ENCODE measurements at regions not wholly inside any gene's neighbourhood (a gene's known extent, or its start where the extent isn't known, plus 50 kb on each side); places are given as distances from the start of the nearest gene placed in this dataset.

GRCh38 chr14:43003845-43004244, 1397.2 kb downstream of the LRFN5 start:
- no peak overlapping the region for H3K27ac ChIP-seq
- no peaks in the 10 kb centered on the region for H3K27me3 ChIP-seq
- intact Hi-C loops (cut with DNase I), result no loop called here
- H3K9me3 ChIP-seq, result peaks cover 0 to 72% (median 43%) of the 10 kb centered on the region in 12 donors
- no peak for ATAC-seq
- no peak for DNase-seq
- 79 to 82% (median 82%) methylated on average over 3 of the region's 3 CpGs for WGBS, 4 donors
- TF ChIP-seq, protein P1, sequence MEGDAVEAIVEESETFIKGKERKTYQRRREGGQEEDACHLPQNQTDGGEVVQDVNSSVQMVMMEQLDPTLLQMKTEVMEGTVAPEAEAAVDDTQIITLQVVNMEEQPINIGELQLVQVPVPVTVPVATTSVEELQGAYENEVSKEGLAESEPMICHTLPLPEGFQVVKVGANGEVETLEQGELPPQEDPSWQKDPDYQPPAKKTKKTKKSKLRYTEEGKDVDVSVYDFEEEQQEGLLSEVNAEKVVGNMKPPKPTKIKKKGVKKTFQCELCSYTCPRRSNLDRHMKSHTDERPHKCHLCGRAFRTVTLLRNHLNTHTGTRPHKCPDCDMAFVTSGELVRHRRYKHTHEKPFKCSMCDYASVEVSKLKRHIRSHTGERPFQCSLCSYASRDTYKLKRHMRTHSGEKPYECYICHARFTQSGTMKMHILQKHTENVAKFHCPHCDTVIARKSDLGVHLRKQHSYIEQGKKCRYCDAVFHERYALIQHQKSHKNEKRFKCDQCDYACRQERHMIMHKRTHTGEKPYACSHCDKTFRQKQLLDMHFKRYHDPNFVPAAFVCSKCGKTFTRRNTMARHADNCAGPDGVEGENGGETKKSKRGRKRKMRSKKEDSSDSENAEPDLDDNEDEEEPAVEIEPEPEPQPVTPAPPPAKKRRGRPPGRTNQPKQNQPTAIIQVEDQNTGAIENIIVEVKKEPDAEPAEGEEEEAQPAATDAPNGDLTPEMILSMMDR (IDR thresholded peaks at IDR 0.05), result no peak
- no peak for TF ChIP-seq POLR2A (IDR thresholded peaks at IDR 0.05)
- H3K4me3 ChIP-seq, result no peak overlapping the region
- H3K4me1 ChIP-seq, result no peaks in the 10 kb centered on the region
- H3K36me3 ChIP-seq, result no peaks in the 10 kb centered on the region

DNA sequence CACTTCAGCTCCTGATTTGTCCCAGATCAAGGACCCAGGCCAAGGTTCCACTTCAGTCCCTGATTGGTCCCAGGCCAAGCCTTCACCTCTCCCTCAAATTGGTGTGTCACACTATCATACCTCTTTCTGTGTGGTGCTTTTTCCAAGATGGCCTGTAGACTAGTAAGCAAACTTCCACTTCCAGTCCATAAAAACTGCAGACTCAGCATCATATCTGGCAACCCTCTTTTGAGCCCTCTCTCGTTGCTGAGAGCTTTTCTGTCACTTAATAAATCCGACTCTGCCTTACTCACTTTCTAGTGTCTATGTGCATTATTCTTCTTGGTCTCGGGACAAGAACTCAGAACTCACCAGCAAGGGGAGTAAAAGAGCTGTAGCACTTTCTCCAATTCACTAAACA, 1395.1 kb downstream of the LRFN5 start:
- Histone ChIP-seq H3K27me3 (no peaks in the 10 kb centered on the region), H3K4me1 (no peaks in the 10 kb centered on the region), H3K4me3 (no peak overlapping the region), H3K36me3 (no peaks in the 10 kb centered on the region), H3K27ac (no peak overlapping the region), H3K9me3 (peaks cover 0 to 61% (median 37%) of the 10 kb centered on the region in 12 donors)
- no peak for ATAC-seq
- WGBS, 4 donors, result 60 to 70% (median 67%) methylated on average over 3 of the region's 3 CpGs
- intact Hi-C loops (cut with DNase I), result no loop called here
- no peak for TF ChIP-seq POLR2A (IDR thresholded peaks at IDR 0.05)
- TF ChIP-seq, protein P1 (IDR thresholded peaks at IDR 0.05), result no peak
- DNase-seq, result no peak

DNA sequence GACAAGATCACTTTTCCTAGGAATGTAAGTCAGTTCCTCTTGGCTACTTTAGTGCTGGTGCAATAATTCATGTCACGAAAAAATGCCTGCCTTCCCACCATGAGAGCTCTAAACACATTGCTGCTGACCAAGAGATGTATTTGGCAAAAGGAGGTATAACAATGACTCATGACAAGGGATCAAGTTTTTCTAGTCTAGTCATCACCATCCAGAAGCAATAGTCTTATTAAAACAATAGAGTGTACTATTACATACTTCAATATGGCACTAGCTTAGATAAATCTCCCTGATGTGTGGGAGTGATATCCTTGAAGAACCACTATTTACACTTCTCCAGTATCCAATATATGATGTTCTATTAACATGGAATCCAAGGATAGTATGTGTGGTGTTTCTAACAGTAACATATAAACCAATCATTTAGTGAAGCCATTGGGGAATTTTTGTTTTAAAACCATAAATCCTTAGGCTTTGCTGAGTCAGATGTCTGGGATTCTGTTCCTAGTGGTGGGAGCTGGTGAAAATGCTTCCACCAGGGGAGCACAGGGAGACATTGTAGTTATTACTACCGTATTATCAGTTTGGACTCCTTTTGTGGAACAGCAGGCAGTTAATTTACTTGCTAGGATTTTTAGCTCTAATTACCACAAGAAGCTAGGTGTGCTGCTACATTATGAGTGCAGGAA, 1387.5 kb downstream of the LRFN5 start:
- H3K4me1 ChIP-seq, result no peaks in the 10 kb centered on the region
- ATAC-seq, result no peak
- 63 to 73% (median 66%) methylated on average over 2 of the region's 2 CpGs for WGBS, 4 donors

DNA sequence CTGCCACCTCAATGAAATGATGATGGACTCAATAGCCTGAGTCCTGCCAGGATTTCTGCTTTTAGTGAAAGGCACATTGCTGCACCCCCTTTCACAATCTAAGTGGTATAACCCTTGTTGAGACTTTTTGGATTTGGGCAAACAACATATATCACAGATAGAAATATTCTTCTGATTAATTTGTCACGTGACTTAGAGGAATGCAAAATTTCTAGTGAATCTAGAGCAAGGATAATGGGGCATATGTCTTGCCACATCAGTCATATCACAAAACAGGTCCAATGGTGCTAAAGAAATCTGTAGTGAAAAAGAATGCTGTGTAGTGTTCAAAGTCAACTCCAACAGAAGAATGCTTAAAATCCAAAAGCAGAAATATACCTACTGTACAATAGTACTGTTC, 1386.3 kb downstream of the LRFN5 start:
- H3K27me3 ChIP-seq, result no peaks in the 10 kb centered on the region
- no peaks in the 10 kb centered on the region for H3K36me3 ChIP-seq
- no peak overlapping the region for H3K4me3 ChIP-seq
- TF ChIP-seq POLR2A (IDR thresholded peaks at IDR 0.05), result no peak
- TF ChIP-seq, protein P1 (IDR thresholded peaks at IDR 0.05), result no peak
- intact Hi-C loops (cut with DNase I), result no loop called here
- no peak overlapping the region for H3K27ac ChIP-seq
- ATAC-seq (no peak), DNase-seq (no peak)
- 71 to 77% (median 72%) methylated on average over 1 of the region's 1 CpG for WGBS, 4 donors
- H3K4me1 ChIP-seq, result no peaks in the 10 kb centered on the region
- peaks cover 0 to 9% (median 0%) of the 10 kb centered on the region in 12 donors for H3K9me3 ChIP-seq

More for the DNA sequence above, 1387.5 kb downstream of the LRFN5 start:
- DNase-seq, result no peak
- no peak for TF ChIP-seq POLR2A (IDR thresholded peaks at IDR 0.05)
- TF ChIP-seq, protein P1 (IDR thresholded peaks at IDR 0.05), result no peak
- H3K9me3 ChIP-seq, result peaks cover 0 to 9% (median 0%) of the 10 kb centered on the region in 12 donors
- H3K27me3 ChIP-seq, result no peaks in the 10 kb centered on the region
- no peaks in the 10 kb centered on the region for H3K36me3 ChIP-seq
- no peak overlapping the region for H3K27ac ChIP-seq
- intact Hi-C loops (cut with DNase I), result no loop called here
- no peak overlapping the region for H3K4me3 ChIP-seq
